ENCODE measurements at regions not wholly inside any gene's neighbourhood (a gene's known extent, or its start where the extent isn't known, plus 50 kb on each side); places are given as distances from the start of the nearest gene placed in this dataset.

DNA sequence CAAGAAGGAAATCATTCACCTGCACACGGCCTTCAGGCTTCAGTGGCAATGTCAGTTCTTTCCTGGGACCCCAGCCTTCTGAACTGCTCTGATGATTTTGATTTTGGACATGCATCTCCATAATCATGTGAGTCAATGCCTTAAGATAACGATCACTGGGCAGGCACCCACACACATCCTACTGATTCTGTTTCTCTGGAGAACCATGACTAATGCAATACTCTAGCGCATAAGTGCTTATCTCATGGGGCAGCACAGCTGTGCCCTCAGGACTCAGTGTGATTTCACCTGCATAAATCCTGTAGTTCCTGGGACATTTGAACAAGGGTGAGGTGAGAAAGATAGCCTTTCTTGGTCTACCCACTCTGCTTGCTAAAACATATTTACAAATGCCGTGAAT, 144.6 kb downstream of the AKAIN1 start:
- no peak for DNase-seq (ENCODE audit: extremely low read depth, low read depth)
- TF ChIP-seq, protein P1, sequence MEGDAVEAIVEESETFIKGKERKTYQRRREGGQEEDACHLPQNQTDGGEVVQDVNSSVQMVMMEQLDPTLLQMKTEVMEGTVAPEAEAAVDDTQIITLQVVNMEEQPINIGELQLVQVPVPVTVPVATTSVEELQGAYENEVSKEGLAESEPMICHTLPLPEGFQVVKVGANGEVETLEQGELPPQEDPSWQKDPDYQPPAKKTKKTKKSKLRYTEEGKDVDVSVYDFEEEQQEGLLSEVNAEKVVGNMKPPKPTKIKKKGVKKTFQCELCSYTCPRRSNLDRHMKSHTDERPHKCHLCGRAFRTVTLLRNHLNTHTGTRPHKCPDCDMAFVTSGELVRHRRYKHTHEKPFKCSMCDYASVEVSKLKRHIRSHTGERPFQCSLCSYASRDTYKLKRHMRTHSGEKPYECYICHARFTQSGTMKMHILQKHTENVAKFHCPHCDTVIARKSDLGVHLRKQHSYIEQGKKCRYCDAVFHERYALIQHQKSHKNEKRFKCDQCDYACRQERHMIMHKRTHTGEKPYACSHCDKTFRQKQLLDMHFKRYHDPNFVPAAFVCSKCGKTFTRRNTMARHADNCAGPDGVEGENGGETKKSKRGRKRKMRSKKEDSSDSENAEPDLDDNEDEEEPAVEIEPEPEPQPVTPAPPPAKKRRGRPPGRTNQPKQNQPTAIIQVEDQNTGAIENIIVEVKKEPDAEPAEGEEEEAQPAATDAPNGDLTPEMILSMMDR (IDR thresholded peaks at IDR 0.05; ENCODE audit: low read depth, low read length, missing control alignments), result no peak
- no peak overlapping the region for H3K4me3 ChIP-seq (replicated peaks; ENCODE audit: low read depth, low read length)

GRCh38 chr18:5051207-5051606, 145.8 kb downstream of the AKAIN1 start:
- TF ChIP-seq, protein P1 (IDR thresholded peaks at IDR 0.05; ENCODE audit: low read depth, low read length, missing control alignments), result no peak
- H3K4me3 ChIP-seq (replicated peaks; ENCODE audit: low read depth, low read length), result no peak overlapping the region
- DNase-seq (ENCODE audit: extremely low read depth, low read depth), result no peak

DNA sequence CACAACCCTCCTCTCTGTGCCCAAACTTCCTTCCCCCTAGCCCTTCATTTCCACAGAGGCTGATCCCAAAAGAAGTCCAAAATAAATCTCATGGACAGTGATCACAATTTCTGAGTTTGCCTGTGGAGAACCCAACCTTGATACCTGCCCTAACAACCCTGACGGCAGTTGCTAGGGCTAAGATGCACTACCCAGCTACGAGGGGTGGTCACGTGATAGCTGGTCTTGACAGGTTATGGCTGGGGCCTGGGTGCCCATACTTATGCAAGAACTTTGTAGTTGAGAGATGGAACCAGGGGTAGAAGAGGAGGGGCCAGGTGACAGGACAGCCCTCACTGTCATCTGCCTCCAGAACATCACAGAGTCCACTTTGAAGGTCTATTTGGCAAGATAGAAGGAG, 147.9 kb downstream of the AKAIN1 start:
- TF ChIP-seq, protein P1 (IDR thresholded peaks at IDR 0.05; ENCODE audit: low read depth, low read length, missing control alignments), result no peak
- no peak overlapping the region for H3K4me3 ChIP-seq (replicated peaks; ENCODE audit: low read depth, low read length)
- DNase-seq (ENCODE audit: extremely low read depth, low read depth), result no peak

DNA sequence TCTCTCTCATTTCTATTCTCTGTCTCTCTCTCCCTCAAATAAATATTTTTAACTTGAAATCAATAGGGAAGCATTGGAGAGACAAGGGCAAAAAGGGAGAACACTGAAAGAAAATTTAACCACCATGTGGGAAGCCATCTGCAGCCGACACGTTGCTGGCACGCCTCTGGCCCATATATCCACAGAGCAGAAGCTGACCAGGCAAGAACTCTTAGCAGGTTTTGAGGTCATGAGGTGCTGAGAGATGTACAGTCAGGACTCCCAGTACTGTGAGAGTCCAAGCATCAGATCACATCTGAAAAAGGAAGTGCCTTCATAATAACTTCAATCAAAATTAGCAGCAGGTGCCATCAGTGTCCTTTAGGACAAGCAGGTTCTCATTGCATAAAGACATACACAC, 156.6 kb downstream of the AKAIN1 start:
- DNase-seq (ENCODE audit: extremely low read depth, low read depth), result no peak
- H3K4me3 ChIP-seq (replicated peaks; ENCODE audit: low read depth, low read length), result no peak overlapping the region
- TF ChIP-seq, protein P1 (IDR thresholded peaks at IDR 0.05; ENCODE audit: low read depth, low read length, missing control alignments), result no peak

DNA sequence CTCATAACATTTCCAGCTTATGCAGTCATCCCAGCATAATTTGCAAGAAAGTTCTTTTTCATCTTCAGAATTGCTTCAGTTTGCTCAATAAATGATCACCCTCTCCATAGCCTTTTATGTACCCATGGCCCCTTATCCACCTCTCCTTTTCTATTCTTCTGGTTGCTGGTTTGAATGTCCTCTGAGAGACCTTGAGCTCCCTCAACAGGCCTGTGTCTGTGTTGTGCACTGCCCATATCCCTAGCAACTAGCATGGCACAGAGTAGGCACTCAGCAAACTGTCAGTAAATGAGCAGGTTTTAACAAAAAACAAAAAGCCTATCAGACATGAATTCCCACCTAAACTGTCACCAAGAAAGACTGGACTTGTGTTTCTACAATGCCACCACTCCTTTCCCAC, 160.5 kb downstream of the AKAIN1 start:
- DNase-seq (ENCODE audit: extremely low read depth, low read depth), result no peak
- H3K4me3 ChIP-seq (replicated peaks; ENCODE audit: low read depth, low read length), result no peak overlapping the region
- TF ChIP-seq, protein P1 (IDR thresholded peaks at IDR 0.05; ENCODE audit: low read depth, low read length, missing control alignments), result no peak

DNA sequence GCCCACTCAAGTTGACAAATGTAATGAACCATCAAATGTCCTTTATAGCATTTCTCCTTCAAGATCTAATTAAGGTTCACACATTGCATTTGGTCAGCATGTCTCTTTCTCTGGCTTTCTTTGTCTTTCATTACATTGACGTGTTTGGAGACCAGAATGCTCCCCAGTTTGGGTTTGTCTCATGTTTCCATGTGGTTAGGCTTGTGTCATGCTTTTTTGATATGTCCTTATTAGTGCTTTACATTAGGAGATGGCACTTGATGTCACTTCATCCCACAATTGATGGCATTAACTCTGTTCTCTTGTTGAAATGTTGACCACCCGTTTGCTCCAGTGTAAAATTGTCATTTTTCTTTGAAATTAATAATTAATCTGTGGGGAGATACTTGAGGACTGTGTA, 165.8 kb downstream of the AKAIN1 start:
- DNase-seq (ENCODE audit: extremely low read depth, low read depth), result no peak
- TF ChIP-seq, protein P1 (IDR thresholded peaks at IDR 0.05; ENCODE audit: low read depth, low read length, missing control alignments), result no peak
- no peak overlapping the region for H3K4me3 ChIP-seq (replicated peaks; ENCODE audit: low read depth, low read length)

DNA sequence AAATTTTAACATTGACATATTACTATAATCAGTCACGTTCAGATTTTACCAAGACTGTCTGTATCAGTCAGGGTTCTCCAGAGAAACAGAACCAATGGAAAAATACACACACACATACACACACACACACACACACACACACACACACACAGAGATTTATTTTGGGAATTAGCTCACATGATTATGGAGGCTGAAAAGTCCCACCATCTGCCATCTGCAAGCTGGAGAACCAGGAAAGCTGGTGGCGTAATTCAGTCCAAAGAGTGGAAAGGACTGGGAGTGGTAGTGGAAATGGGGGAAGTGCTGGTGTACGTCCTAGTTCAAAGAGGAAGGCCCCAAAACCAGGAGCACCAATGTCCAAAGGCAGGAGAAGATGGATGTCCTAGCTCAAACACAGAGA, 166.4 kb downstream of the AKAIN1 start:
- H3K4me3 ChIP-seq (replicated peaks; ENCODE audit: low read depth, low read length), result no peak overlapping the region
- DNase-seq (ENCODE audit: extremely low read depth, low read depth), result no peak
- TF ChIP-seq, protein P1 (IDR thresholded peaks at IDR 0.05; ENCODE audit: low read depth, low read length, missing control alignments), result no peak
